ENCODE measurements at regions not wholly inside any gene's neighbourhood (a gene's known extent, or its start where the extent isn't known, plus 50 kb on each side); places are given as distances from the start of the nearest gene placed in this dataset.

- DNase-seq (ENCODE audit: low read depth) = no peak
- H3K4me3 ChIP-seq (ENCODE audit: low read depth, low read length) = no peak overlapping the region
- TF ChIP-seq, protein P1, sequence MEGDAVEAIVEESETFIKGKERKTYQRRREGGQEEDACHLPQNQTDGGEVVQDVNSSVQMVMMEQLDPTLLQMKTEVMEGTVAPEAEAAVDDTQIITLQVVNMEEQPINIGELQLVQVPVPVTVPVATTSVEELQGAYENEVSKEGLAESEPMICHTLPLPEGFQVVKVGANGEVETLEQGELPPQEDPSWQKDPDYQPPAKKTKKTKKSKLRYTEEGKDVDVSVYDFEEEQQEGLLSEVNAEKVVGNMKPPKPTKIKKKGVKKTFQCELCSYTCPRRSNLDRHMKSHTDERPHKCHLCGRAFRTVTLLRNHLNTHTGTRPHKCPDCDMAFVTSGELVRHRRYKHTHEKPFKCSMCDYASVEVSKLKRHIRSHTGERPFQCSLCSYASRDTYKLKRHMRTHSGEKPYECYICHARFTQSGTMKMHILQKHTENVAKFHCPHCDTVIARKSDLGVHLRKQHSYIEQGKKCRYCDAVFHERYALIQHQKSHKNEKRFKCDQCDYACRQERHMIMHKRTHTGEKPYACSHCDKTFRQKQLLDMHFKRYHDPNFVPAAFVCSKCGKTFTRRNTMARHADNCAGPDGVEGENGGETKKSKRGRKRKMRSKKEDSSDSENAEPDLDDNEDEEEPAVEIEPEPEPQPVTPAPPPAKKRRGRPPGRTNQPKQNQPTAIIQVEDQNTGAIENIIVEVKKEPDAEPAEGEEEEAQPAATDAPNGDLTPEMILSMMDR (IDR thresholded peaks at IDR 0.05; ENCODE audit: insufficient read depth, low read depth, low read length) = no peak
Observed at GRCh38 chr3:177948716-177949425, 587.4 kb upstream of the KCNMB2 start.

DNA sequence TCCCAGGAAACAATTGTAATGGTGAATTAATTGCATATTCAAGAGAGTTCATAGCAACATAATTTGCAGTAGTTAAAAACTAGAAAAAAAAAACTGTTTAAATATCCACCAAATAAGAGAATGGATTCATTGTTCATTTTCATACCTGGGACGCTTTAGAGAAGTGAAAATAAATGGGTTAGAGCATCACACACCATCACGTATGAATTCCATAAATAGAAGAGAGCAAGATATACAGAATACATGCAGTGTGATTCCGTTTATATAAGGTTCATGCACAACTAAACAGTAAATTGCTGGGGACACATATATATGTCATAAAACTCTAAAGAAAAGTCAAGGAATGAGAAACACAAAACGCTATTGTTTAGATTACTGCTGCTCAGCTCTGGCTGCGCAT, 577.0 kb upstream of the KCNMB2 start:
- DNase-seq (ENCODE audit: low read depth) = no peak
- TF ChIP-seq, protein P1 (IDR thresholded peaks at IDR 0.05; ENCODE audit: insufficient read depth, low read depth, low read length) = no peak
- no peak overlapping the region for H3K4me3 ChIP-seq (ENCODE audit: low read depth, low read length)

DNA sequence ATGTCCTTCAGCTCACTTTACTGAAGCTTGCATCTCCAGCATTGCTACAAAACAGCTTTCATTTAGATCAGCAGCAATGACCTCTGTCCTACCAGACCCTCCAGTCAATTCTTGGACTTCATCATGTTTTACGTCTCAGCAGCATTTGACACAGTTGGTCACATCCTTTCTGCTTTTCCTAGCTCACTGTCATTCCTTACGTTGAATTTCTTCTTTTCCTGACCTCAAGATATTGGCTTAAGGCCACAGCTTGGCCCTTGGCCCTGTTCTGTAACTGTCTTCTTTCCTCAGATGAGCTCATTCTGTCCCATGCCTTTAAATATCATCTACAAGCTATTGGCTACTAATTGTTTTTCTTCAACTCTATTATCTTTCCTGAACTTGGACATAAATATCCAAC, 576.2 kb upstream of the KCNMB2 start:
- no peak overlapping the region for H3K4me3 ChIP-seq (ENCODE audit: low read depth, low read length)
- peak; percentile 50 for DNase-seq (ENCODE audit: low read depth)
- TF ChIP-seq, protein P1 (IDR thresholded peaks at IDR 0.05; ENCODE audit: insufficient read depth, low read depth, low read length) = no peak

DNA sequence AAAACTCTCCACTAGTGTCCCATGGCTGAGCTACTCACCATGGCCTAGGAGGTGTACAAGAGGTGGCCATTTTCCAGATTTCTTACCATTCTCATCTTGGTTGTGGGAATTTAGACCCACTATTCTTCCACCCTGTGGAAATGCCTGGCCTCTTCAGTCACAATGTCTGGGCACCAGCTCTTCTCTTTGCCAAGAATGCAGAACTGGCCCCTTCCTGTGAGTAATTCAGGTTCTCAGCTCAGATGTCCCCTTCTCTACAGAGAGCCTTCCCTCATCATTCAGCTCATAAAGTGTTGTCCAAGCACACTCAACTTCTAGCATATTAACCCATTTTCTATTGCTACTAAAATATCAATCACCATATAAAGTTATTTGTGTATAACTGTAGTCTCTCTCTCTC, 575.5 kb upstream of the KCNMB2 start:
- no peak for DNase-seq (ENCODE audit: low read depth)
- TF ChIP-seq, protein P1 (IDR thresholded peaks at IDR 0.05; ENCODE audit: insufficient read depth, low read depth, low read length) = no peak
- H3K4me3 ChIP-seq (ENCODE audit: low read depth, low read length) = no peak overlapping the region

GRCh38 chr3:177961784-177962183, 574.5 kb upstream of the KCNMB2 start:
- TF ChIP-seq, protein P1 (IDR thresholded peaks at IDR 0.05; ENCODE audit: insufficient read depth, low read depth, low read length) = no peak
- DNase-seq (ENCODE audit: low read depth) = no peak
- no peak overlapping the region for H3K4me3 ChIP-seq (ENCODE audit: low read depth, low read length)

GRCh38 chr3:177966493-177966892, 569.7 kb upstream of the KCNMB2 start:
- no peak overlapping the region for H3K4me3 ChIP-seq (ENCODE audit: low read depth, low read length)
- TF ChIP-seq, protein P1 (IDR thresholded peaks at IDR 0.05; ENCODE audit: insufficient read depth, low read depth, low read length) = no peak
- DNase-seq (ENCODE audit: low read depth) = no peak

- no peak overlapping the region for H3K4me3 ChIP-seq (ENCODE audit: low read depth, low read length)
- no peak for DNase-seq (ENCODE audit: low read depth)
- TF ChIP-seq, protein P1 (IDR thresholded peaks at IDR 0.05; ENCODE audit: insufficient read depth, low read depth, low read length) = no peak
Observed at GRCh38 chr3:177968891-177969290, 567.3 kb upstream of the KCNMB2 start.
